ENCODE measurements at regions not wholly inside any gene's neighbourhood (a gene's known extent, or its start where the extent isn't known, plus 50 kb on each side); places are given as distances from the start of the nearest gene placed in this dataset.

- H3K4me3 ChIP-seq (replicated peaks in 1 of 2; ENCODE audit: low read depth in 1 of 2, low read length in 2 of 2): no peak overlapping the region
- H3K9ac ChIP-seq (ENCODE audit: low read length): no peak overlapping the region
- no peaks in the 10 kb centered on the region for H3K36me3 ChIP-seq (ENCODE audit: control insufficient read depth in 1 of 2, insufficient read depth in 2 of 2, low read length in 2 of 2)
- ATAC-seq (no peak), DNase-seq (ENCODE audit: low read depth, low spot score) (no peak)
- H3K9me2 ChIP-seq (ENCODE audit: insufficient read depth): no peaks in the 10 kb centered on the region; the same call in 1 of the 2 replicates
- ChIA-PET CTCF (no interaction called here), RAD21 (ENCODE audit: low non-redundant PET in 1 of 2, low total read pairs in 2 of 2, uncharacterized antibody in 2 of 2, unreplicated experiment in 2 of 2) (no interaction called here), POLR2A (no interaction called here)
- H3K27me3 ChIP-seq (ENCODE audit: insufficient read depth, low read length): no peaks in the 10 kb centered on the region
- intact Hi-C loops (cut with micrococcal nuclease): no loop called here
- H3K4me2 ChIP-seq (ENCODE audit: low read length): no peak overlapping the region
- TF ChIP-seq POLR2A (IDR thresholded peaks at IDR 0.05; ENCODE audit: borderline replicate concordance, extremely low read depth, insufficient read depth, insufficient read length) (no peak), EGR1 (IDR thresholded peaks at IDR 0.05; ENCODE audit: low read depth) (no peak), YY1 (IDR thresholded peaks at IDR 0.05; ENCODE audit: extremely low read depth, insufficient replicate concordance, low read depth, low read length) (no peak), SP1 (IDR thresholded peaks at IDR 0.05; ENCODE audit: low read depth) (no peak), CTCF (IDR thresholded peaks at IDR 0.05 in 2 of 3, conservative IDR thresholded peaks at IDR 0.05 in 1 of 3; ENCODE audit: borderline replicate concordance in 1 of 3, insufficient read depth in 1 of 3, low read depth in 2 of 3, low read length in 2 of 3) (no peak)
- BruUV-seq (replicated peaks): no TSS peak
- H3K27ac ChIP-seq (ENCODE audit: low read depth, low read length): no peak overlapping the region
- H3K4me1 ChIP-seq (ENCODE audit: control insufficient read depth in 1 of 2, insufficient read depth in 2 of 2, low read length in 2 of 2): no peaks in the 10 kb centered on the region
- no peaks in the 10 kb centered on the region for H4K20me1 ChIP-seq (ENCODE audit: insufficient read depth)
- no peaks in the 10 kb centered on the region for H3K9me3 ChIP-seq (ENCODE audit: control insufficient read depth in 1 of 2, insufficient read depth in 1 of 2, low read depth in 1 of 2, low read length in 2 of 2)
- H2AFZ ChIP-seq (ENCODE audit: low read depth, low read length, poor library complexity, severe bottlenecking): no peak overlapping the region
- no peaks in the 10 kb centered on the region for H3K79me2 ChIP-seq (ENCODE audit: insufficient read depth, low read length)
Measured at GRCh38 chr12:92614001-92614400, 88.8 kb upstream of the PLEKHG7 start.

GRCh38 chr12:92612611-92613010, 90.2 kb upstream of the PLEKHG7 start:
- DNase-seq (ENCODE audit: low read depth, low spot score) (no peak), ATAC-seq (no peak)
- Histone ChIP-seq H3K9me3 (ENCODE audit: control insufficient read depth in 1 of 2, insufficient read depth in 1 of 2, low read depth in 1 of 2, low read length in 2 of 2) (no peaks in the 10 kb centered on the region), H3K27me3 (ENCODE audit: insufficient read depth, low read length) (no peaks in the 10 kb centered on the region), H3K79me2 (ENCODE audit: insufficient read depth, low read length) (no peaks in the 10 kb centered on the region), H3K4me3 (replicated peaks in 1 of 2; ENCODE audit: low read depth in 1 of 2, low read length in 2 of 2) (no peak overlapping the region), H3K36me3 (ENCODE audit: control insufficient read depth in 1 of 2, insufficient read depth in 2 of 2, low read length in 2 of 2) (no peaks in the 10 kb centered on the region), H3K9ac (ENCODE audit: low read length) (no peak overlapping the region), H2AFZ (ENCODE audit: low read depth, low read length, poor library complexity, severe bottlenecking) (no peak overlapping the region), H3K27ac (ENCODE audit: low read depth, low read length) (no peak overlapping the region), H3K4me1 (ENCODE audit: control insufficient read depth in 1 of 2, insufficient read depth in 2 of 2, low read length in 2 of 2) (0 out of 4 replicates have a peak, but pooled peaks cover 0 to 2% of the 10 kb centered on the region in 2 experiments), H3K9me2 (ENCODE audit: insufficient read depth) (no peaks in the 10 kb centered on the region; the same call in 1 of the 2 replicates), H3K4me2 (ENCODE audit: low read length) (no peak overlapping the region), H4K20me1 (ENCODE audit: insufficient read depth) (no peaks in the 10 kb centered on the region)
- RAD21 ChIA-PET (ENCODE audit: low non-redundant PET in 1 of 2, low total read pairs in 2 of 2, uncharacterized antibody in 2 of 2, unreplicated experiment in 2 of 2): no interaction called here
- intact Hi-C loops (cut with micrococcal nuclease): no loop called here
- CTCF ChIA-PET: no interaction called here
- BruUV-seq (replicated peaks): no TSS peak
- POLR2A ChIA-PET: no interaction called here
- TF ChIP-seq SP1 (IDR thresholded peaks at IDR 0.05; ENCODE audit: low read depth): no peak
- TF ChIP-seq YY1 (IDR thresholded peaks at IDR 0.05; ENCODE audit: extremely low read depth, insufficient replicate concordance, low read depth, low read length): no peak
- TF ChIP-seq CEBPB (IDR thresholded peaks at IDR 0.05; ENCODE audit: low read depth): no peak
- no peak for TF ChIP-seq RAD21 (IDR thresholded peaks at IDR 0.05; ENCODE audit: low read depth)
- no peak for TF ChIP-seq TCF7L2 (IDR thresholded peaks at IDR 0.05; ENCODE audit: borderline replicate concordance, extremely low read depth, insufficient read depth, insufficient read length)
- no peak for TF ChIP-seq CTCF (IDR thresholded peaks at IDR 0.05 in 2 of 3, conservative IDR thresholded peaks at IDR 0.05 in 1 of 3; ENCODE audit: borderline replicate concordance in 1 of 3, insufficient read depth in 1 of 3, low read depth in 2 of 3, low read length in 2 of 3)
- TF ChIP-seq ZBTB33 (IDR thresholded peaks at IDR 0.05; ENCODE audit: extremely low read depth, insufficient replicate concordance, low read length): no peak
- TF ChIP-seq MAX (IDR thresholded peaks at IDR 0.05): no peak
- no peak for TF ChIP-seq POLR2A (IDR thresholded peaks at IDR 0.05; ENCODE audit: borderline replicate concordance, extremely low read depth, insufficient read depth, insufficient read length)
- TF ChIP-seq JUND (IDR thresholded peaks at IDR 0.05): no peak

Measured in HCT116 (cell line).